ENCODE measurements at regions not wholly inside any gene's neighbourhood (a gene's known extent, or its start where the extent isn't known, plus 50 kb on each side); places are given as distances from the start of the nearest gene placed in this dataset.

- ATAC-seq = no peak
- intact Hi-C loops (cut with DNase I; ENCODE audit: low total_unique reads) (no loop called here), in situ Hi-C loops (cut with MboI; ENCODE audit: low sequenced_read_pairs in 4 of 4) (no loop called here)
- Histone ChIP-seq H3K36me3 (no peaks in the 10 kb centered on the region), H3K4me3 (no peak overlapping the region), H3K9me3 (no peaks in the 10 kb centered on the region), H3K4me1 (no peaks in the 10 kb centered on the region), H3K27ac (no peak overlapping the region), H3K27me3 (no peaks in the 10 kb centered on the region)
- no peak for DNase-seq
- TF ChIP-seq POLR2A (IDR thresholded peaks at IDR 0.05) (no peak), CTCF (IDR thresholded peaks at IDR 0.05 in 4 of 5, conservative IDR thresholded peaks at IDR 0.05 in 1 of 5) (no peak)
Observed at GRCh38 chr5:61827445-61827975, 478.5 kb upstream of the KIF2A start.

DNA sequence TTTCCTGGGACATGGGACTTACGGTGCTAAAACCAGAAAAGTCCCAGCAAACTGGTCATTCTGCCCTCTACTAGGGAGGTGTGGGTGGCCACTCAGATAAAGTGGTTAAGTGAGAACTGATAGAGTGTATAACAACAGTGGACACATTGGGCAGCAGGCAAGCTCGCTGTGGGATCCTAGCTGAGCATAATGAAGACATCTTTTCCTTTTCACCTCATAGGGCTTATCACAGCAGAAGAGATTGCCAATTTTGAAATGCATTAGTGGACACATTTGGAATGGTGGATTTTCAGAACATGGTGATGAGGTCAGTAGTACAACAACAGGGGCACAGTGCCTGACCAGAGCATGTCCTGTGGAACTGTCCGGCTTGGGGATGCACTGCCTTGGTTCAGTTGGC lies 477.1 kb upstream of the KIF2A start:
- H3K36me3 ChIP-seq = no peaks in the 10 kb centered on the region
- intact Hi-C loops (cut with DNase I; ENCODE audit: low total_unique reads) (no loop called here), in situ Hi-C loops (cut with MboI; ENCODE audit: low sequenced_read_pairs in 4 of 4) (no loop called here)
- TF ChIP-seq POLR2A (IDR thresholded peaks at IDR 0.05) (no peak), CTCF (IDR thresholded peaks at IDR 0.05 in 4 of 5, conservative IDR thresholded peaks at IDR 0.05 in 1 of 5) (no peak)
- H3K27me3 ChIP-seq = no peaks in the 10 kb centered on the region
- no peaks in the 10 kb centered on the region for H3K4me1 ChIP-seq
- no peak overlapping the region for H3K27ac ChIP-seq
- DNase-seq = no peak
- H3K4me3 ChIP-seq = no peak overlapping the region
- ATAC-seq = no peak
- no peaks in the 10 kb centered on the region for H3K9me3 ChIP-seq

- ATAC-seq (no peak), DNase-seq (no peak)
- intact Hi-C loops (cut with DNase I; ENCODE audit: low total_unique reads) = no loop called here
- TF ChIP-seq CTCF (IDR thresholded peaks at IDR 0.05 in 4 of 5, conservative IDR thresholded peaks at IDR 0.05 in 1 of 5) = no peak
- no peak for TF ChIP-seq POLR2A (IDR thresholded peaks at IDR 0.05)
- Histone ChIP-seq H3K27ac (no peak overlapping the region), H3K4me3 (no peak overlapping the region), H3K36me3 (no peaks in the 10 kb centered on the region), H3K9me3 (no peaks in the 10 kb centered on the region), H3K27me3 (no peaks in the 10 kb centered on the region), H3K4me1 (no peaks in the 10 kb centered on the region)
- in situ Hi-C loops (cut with MboI; ENCODE audit: low sequenced_read_pairs in 4 of 4) = no loop called here
Observed at GRCh38 chr5:61831736-61832135, 474.3 kb upstream of the KIF2A start.

- Histone ChIP-seq H3K36me3 (no peaks in the 10 kb centered on the region), H3K9me3 (no peaks in the 10 kb centered on the region), H3K4me1 (no peaks in the 10 kb centered on the region), H3K27me3 (no peaks in the 10 kb centered on the region), H3K4me3 (no peak overlapping the region), H3K27ac (no peak overlapping the region)
- TF ChIP-seq POLR2A (IDR thresholded peaks at IDR 0.05) (no peak), CTCF (IDR thresholded peaks at IDR 0.05 in 4 of 5, conservative IDR thresholded peaks at IDR 0.05 in 1 of 5) (no peak)
- ATAC-seq = no peak
- intact Hi-C loops (cut with DNase I; ENCODE audit: low total_unique reads) (no loop called here), in situ Hi-C loops (cut with MboI; ENCODE audit: low sequenced_read_pairs in 4 of 4) (no loop called here)
- no peak for DNase-seq
Observed at GRCh38 chr5:61837788-61838187, 468.2 kb upstream of the KIF2A start.

- no peaks in the 10 kb centered on the region for H3K36me3 ChIP-seq
- no peak overlapping the region for H3K4me3 ChIP-seq
- H3K27me3 ChIP-seq = no peaks in the 10 kb centered on the region
- H3K9me3 ChIP-seq = no peaks in the 10 kb centered on the region
- intact Hi-C loops (cut with DNase I; ENCODE audit: low total_unique reads) (no loop called here), in situ Hi-C loops (cut with MboI; ENCODE audit: low sequenced_read_pairs in 4 of 4) (no loop called here)
- ATAC-seq (no peak), DNase-seq (no peak)
- H3K27ac ChIP-seq = no peak overlapping the region
- TF ChIP-seq CTCF (IDR thresholded peaks at IDR 0.05 in 4 of 5, conservative IDR thresholded peaks at IDR 0.05 in 1 of 5) (no peak), POLR2A (IDR thresholded peaks at IDR 0.05) (no peak)
- H3K4me1 ChIP-seq = no peaks in the 10 kb centered on the region
Observed at GRCh38 chr5:61840361-61840760, 465.6 kb upstream of the KIF2A start.

All from gastrocnemius medialis (tissue), 4 donors.